ENCODE measurements at regions not wholly inside any gene's neighbourhood (a gene's known extent, or its start where the extent isn't known, plus 50 kb on each side); places are given as distances from the start of the nearest gene placed in this dataset.

DNA sequence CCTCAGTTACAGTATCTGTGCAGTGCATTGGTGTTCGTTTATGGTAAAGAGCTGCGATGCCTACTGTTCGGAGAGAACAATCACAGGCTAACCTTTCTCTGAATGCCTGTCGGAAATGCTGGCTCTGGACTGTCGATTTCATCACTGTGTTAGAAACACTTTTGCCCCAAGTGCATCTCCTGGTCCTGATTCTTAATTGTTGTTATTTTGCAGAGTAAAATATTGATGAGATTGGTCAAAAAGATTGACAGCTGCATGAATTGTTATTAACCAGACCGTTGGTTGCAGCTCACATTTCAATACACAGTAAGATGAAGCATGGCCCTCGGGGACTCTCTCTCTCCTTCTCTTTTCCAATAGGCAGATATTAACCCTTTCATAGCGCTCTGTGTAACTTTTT, 557.4 kb upstream of the ADARB2 start:
- Histone ChIP-seq H3K56ac (ENCODE audit: insufficient read length, low read depth, low read length) (no peak overlapping the region), H2AK5ac (ENCODE audit: insufficient read length, low read length) (no peak overlapping the region), H3K79me2 (ENCODE audit: insufficient read depth, low read length) (no peaks in the 10 kb centered on the region), H2BK20ac (ENCODE audit: low read depth, low read length, poor library complexity, severe bottlenecking) (no peak overlapping the region), H3K4me1 (ENCODE audit: insufficient read depth, low read length) (no peaks in the 10 kb centered on the region), H3K14ac (ENCODE audit: insufficient read depth, low read length) (no peak overlapping the region), H3T11ph (ENCODE audit: low read length) (no peak overlapping the region), H3K4me2 (ENCODE audit: insufficient read depth, insufficient read length, low read length) (no peak overlapping the region), H2BK15ac (ENCODE audit: low read depth, low read length) (no peak overlapping the region), H4K91ac (ENCODE audit: insufficient read length, low read depth, low read length) (no peak overlapping the region), H3K27me3 (ENCODE audit: insufficient read depth, low read length) (no peaks in the 10 kb centered on the region), H3K9me3 (ENCODE audit: control insufficient read depth, low read depth, low read length) (no peaks in the 10 kb centered on the region), H2BK120ac (ENCODE audit: low read depth, low read length, poor library complexity, severe bottlenecking) (no peak overlapping the region), H3K23me2 (ENCODE audit: insufficient read length, low read depth, low read length, poor library complexity, severe bottlenecking) (no peaks in the 10 kb centered on the region), H4K5ac (ENCODE audit: insufficient read length, low read depth, low read length) (no peak overlapping the region), H4K20me1 (ENCODE audit: control insufficient read depth, insufficient read depth, insufficient read length) (no peaks in the 10 kb centered on the region), H3K23ac (ENCODE audit: insufficient read length, low read depth, low read length) (no peak overlapping the region), H3K4ac (ENCODE audit: low read depth, low read length) (no peak overlapping the region), H3K9ac (ENCODE audit: extremely low read depth, insufficient read length, low read length) (no peak overlapping the region), H3K18ac (ENCODE audit: insufficient read length, low read depth, low read length) (no peak overlapping the region), H2BK12ac (ENCODE audit: insufficient read length, low read depth, low read length) (no peak overlapping the region), H3K79me1 (ENCODE audit: insufficient read depth, low read depth, low read length, poor library complexity, severe bottlenecking) (no peaks in the 10 kb centered on the region), H4K8ac (replicated peaks; ENCODE audit: insufficient read length, low read depth, low read length) (no peak overlapping the region), H3K27ac (ENCODE audit: insufficient read length, low read depth, low read length) (no peak overlapping the region), H2BK5ac (ENCODE audit: insufficient read length, low read length) (no peak overlapping the region), H2AFZ (ENCODE audit: low read length) (no peak overlapping the region)
- Mint-ChIP-seq H3K4me3 (no peak overlapping the region), H3K36me3 (ENCODE audit: insufficient read depth in 1 of 3, low read depth in 3 of 3) (no peaks in the 10 kb centered on the region), H3K27me3 (ENCODE audit: low read depth) (no peaks in the 10 kb centered on the region; the same call in none of the 2 replicates), H3K27ac (peak overlapping the region in 1 of 3 experiments; percentile 23; a peak in 1 of 7 replicates), H3K4me1 (peaks cover 21 to 23% of the 10 kb centered on the region in 2 experiments), H3K9me3 (no peaks in the 10 kb centered on the region)
- TF ChIP-seq, protein P1, sequence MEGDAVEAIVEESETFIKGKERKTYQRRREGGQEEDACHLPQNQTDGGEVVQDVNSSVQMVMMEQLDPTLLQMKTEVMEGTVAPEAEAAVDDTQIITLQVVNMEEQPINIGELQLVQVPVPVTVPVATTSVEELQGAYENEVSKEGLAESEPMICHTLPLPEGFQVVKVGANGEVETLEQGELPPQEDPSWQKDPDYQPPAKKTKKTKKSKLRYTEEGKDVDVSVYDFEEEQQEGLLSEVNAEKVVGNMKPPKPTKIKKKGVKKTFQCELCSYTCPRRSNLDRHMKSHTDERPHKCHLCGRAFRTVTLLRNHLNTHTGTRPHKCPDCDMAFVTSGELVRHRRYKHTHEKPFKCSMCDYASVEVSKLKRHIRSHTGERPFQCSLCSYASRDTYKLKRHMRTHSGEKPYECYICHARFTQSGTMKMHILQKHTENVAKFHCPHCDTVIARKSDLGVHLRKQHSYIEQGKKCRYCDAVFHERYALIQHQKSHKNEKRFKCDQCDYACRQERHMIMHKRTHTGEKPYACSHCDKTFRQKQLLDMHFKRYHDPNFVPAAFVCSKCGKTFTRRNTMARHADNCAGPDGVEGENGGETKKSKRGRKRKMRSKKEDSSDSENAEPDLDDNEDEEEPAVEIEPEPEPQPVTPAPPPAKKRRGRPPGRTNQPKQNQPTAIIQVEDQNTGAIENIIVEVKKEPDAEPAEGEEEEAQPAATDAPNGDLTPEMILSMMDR (conservative IDR thresholded peaks at IDR 0.05): no peak
- WGBS (ENCODE audit: extremely low coverage, insufficient read length, low lambda C conversion rate): no CpG with 5 or more reads among the region's 8 CpGs
- DNase-seq: no peak
